Activated CD4-positive, alpha-beta T cell treated with anti-CD3 and anti-CD28 coated beads for 36 hours (primary cell): ENCODE measurements at regions not wholly inside any gene's neighbourhood (a gene's known extent, or its start where the extent isn't known, plus 50 kb on each side); places are given as distances from the start of the nearest gene placed in this dataset.

Experiments used
- ATAC-seq: fragments of 200-7000 bp; cut with Tn5 transposase; one replicate; pipeline ENCODE4 v1.10.0; 2021; ENCODE audit warnings: mild to moderate bottlenecking, moderate library complexity
- CTCF ChIA-PET: fragments of 350-600 bp; sonication (Branson Sonifier 250); formaldehyde crosslinking; loops from one replicate; lab custom pipeline; 2021; ENCODE audit warnings: antibody characterized with exemption; lab: Charles Lee
- POLR2A ChIA-PET: fragments of 350-600 bp; sonication (Branson Sonifier 250); formaldehyde crosslinking; loops from one replicate; lab custom pipeline; 2021; ENCODE audit warnings: antibody characterized with exemption, inconsistent platforms; lab: Charles Lee
- DNase-seq: peaks from one replicate; pipeline ENCODE4 v3.0.0-alpha.2; 2020
- H3K27ac Mint-ChIP-seq: one replicate; pipeline ENCODE4 v1.8.0; 2021; ENCODE audit warnings: mixed read lengths
- H3K27me3 Mint-ChIP-seq: one replicate; pipeline ENCODE4 v1.8.0; 2021; ENCODE audit warnings: mixed read lengths
- H3K36me3 Mint-ChIP-seq: one replicate; pipeline ENCODE4 v1.8.0; 2021; ENCODE audit warnings: low read depth, mixed read lengths
- H3K4me1 Mint-ChIP-seq: one replicate; pipeline ENCODE4 v1.8.0; 2021; ENCODE audit warnings: mixed read lengths
- H3K4me3 Mint-ChIP-seq: one replicate; pipeline ENCODE4 v1.8.0; 2021; ENCODE audit warnings: mild to moderate bottlenecking, moderate library complexity, mixed read lengths
- H3K9me3 Mint-ChIP-seq: one replicate; pipeline ENCODE4 v1.8.0; 2021; ENCODE audit warnings: low read depth, mixed read lengths
- intact Hi-C, 2 experiments: fragments of 100-400 bp; cut with DNase I in 1 of 2; cut with micrococcal nuclease in 1 of 2; formaldehyde crosslinking; loops; one replicate each; pipeline versions ENCODE4 v1.14.2 to v1.15.1; 2022 to 2024; cut with DNase I, micrococcal nuclease

GRCh38 chr2:203585516-203585915 is 50.4 kb upstream of the RAPH1 start:
- ChIA-PET CTCF (interaction anchor here (0.5 to 1.4 kb wide), 2 partner anchors 11 to 83 kb away, joined by 3 read pairs; no protein-coding TSS in a partner anchor), POLR2A (interaction anchor here (1.0 kb wide), 1 partner anchor 121 kb away, joined by 3 read pairs; no protein-coding TSS in a partner anchor)
- no peaks in the 10 kb centered on the region for H3K27me3 Mint-ChIP-seq
- no peak overlapping the region for H3K27ac Mint-ChIP-seq
- no peaks in the 10 kb centered on the region for H3K9me3 Mint-ChIP-seq
- H3K4me1 Mint-ChIP-seq = peaks cover 20% of the 10 kb centered on the region
- H3K36me3 Mint-ChIP-seq = no peaks in the 10 kb centered on the region
- no peak overlapping the region for H3K4me3 Mint-ChIP-seq
- DNase-seq = no peak
- ATAC-seq = no peak
- intact Hi-C loops = no loop called here

- Mint-ChIP-seq H3K4me3 (no peak overlapping the region), H3K27ac (no peak overlapping the region), H3K9me3 (no peaks in the 10 kb centered on the region), H3K4me1 (peaks cover 21% of the 10 kb centered on the region), H3K27me3 (no peaks in the 10 kb centered on the region), H3K36me3 (no peaks in the 10 kb centered on the region)
- POLR2A ChIA-PET = no interaction called here
- no peak for DNase-seq
- peak; percentile 30 for ATAC-seq
- intact Hi-C loops = no loop called here
- CTCF ChIA-PET = interaction anchor here (1.4 kb wide), 1 partner anchor 12 kb away, joined by 3 read pairs; no protein-coding TSS in a partner anchor
Observed at GRCh38 chr2:203586206-203586605, 51.1 kb upstream of the RAPH1 start.

- no peak overlapping the region for H3K4me3 Mint-ChIP-seq
- ChIA-PET POLR2A (no interaction called here), CTCF (no interaction called here)
- no peaks in the 10 kb centered on the region for H3K36me3 Mint-ChIP-seq
- no peak overlapping the region for H3K27ac Mint-ChIP-seq
- H3K4me1 Mint-ChIP-seq = peaks cover 24% of the 10 kb centered on the region
- no peaks in the 10 kb centered on the region for H3K9me3 Mint-ChIP-seq
- no peak for DNase-seq
- no peaks in the 10 kb centered on the region for H3K27me3 Mint-ChIP-seq
- no peak for ATAC-seq
- intact Hi-C loops = no loop called here
Observed at GRCh38 chr2:203586696-203587095, 51.6 kb upstream of the RAPH1 start.

GRCh38 chr2:203590496-203590895 is 55.4 kb upstream of the RAPH1 start:
- H3K27me3 Mint-ChIP-seq = no peaks in the 10 kb centered on the region
- H3K27ac Mint-ChIP-seq = no peak overlapping the region
- ATAC-seq (no peak), DNase-seq (no peak)
- H3K36me3 Mint-ChIP-seq = no peaks in the 10 kb centered on the region
- CTCF ChIA-PET = no interaction called here
- no peak overlapping the region for H3K4me3 Mint-ChIP-seq
- intact Hi-C loops = no loop called here
- H3K9me3 Mint-ChIP-seq = no peaks in the 10 kb centered on the region
- POLR2A ChIA-PET = no interaction called here
- peaks cover 10% of the 10 kb centered on the region for H3K4me1 Mint-ChIP-seq

GRCh38 chr2:203591642-203592041 is 56.5 kb upstream of the RAPH1 start:
- H3K27me3 Mint-ChIP-seq = no peaks in the 10 kb centered on the region
- H3K4me3 Mint-ChIP-seq = no peak overlapping the region
- intact Hi-C loops = no loop called here
- H3K4me1 Mint-ChIP-seq = peaks cover 4% of the 10 kb centered on the region
- H3K36me3 Mint-ChIP-seq = no peaks in the 10 kb centered on the region
- ChIA-PET POLR2A (no interaction called here), CTCF (interaction anchor here (0.7 kb wide), 1 partner anchor 12 kb away, joined by 3 read pairs; no protein-coding TSS in a partner anchor)
- no peak overlapping the region for H3K27ac Mint-ChIP-seq
- DNase-seq = no peak
- ATAC-seq = no peak
- H3K9me3 Mint-ChIP-seq = no peaks in the 10 kb centered on the region

- ChIA-PET POLR2A (no interaction called here), CTCF (no interaction called here)
- intact Hi-C loops = no loop called here
- no peaks in the 10 kb centered on the region for H3K27me3 Mint-ChIP-seq
- H3K27ac Mint-ChIP-seq = no peak overlapping the region
- no peak overlapping the region for H3K4me3 Mint-ChIP-seq
- H3K4me1 Mint-ChIP-seq = peaks cover 4% of the 10 kb centered on the region
- no peaks in the 10 kb centered on the region for H3K9me3 Mint-ChIP-seq
- ATAC-seq (no peak), DNase-seq (no peak)
- H3K36me3 Mint-ChIP-seq = no peaks in the 10 kb centered on the region
Observed at GRCh38 chr2:203592470-203592869, 57.4 kb upstream of the RAPH1 start.

- intact Hi-C loops = no loop called here
- Mint-ChIP-seq H3K9me3 (no peaks in the 10 kb centered on the region), H3K4me1 (peaks cover 19% of the 10 kb centered on the region), H3K27me3 (peaks cover 2% of the 10 kb centered on the region), H3K4me3 (no peak overlapping the region), H3K36me3 (no peaks in the 10 kb centered on the region), H3K27ac (no peak overlapping the region)
- ChIA-PET CTCF (interaction anchor here (1.1 kb wide), 1 partner anchor 220 kb away, joined by 3 read pairs; no protein-coding TSS in a partner anchor), POLR2A (no interaction called here)
- ATAC-seq = no peak
- no peak for DNase-seq
Observed at GRCh38 chr2:203594541-203594940, 59.4 kb upstream of the RAPH1 start.

GRCh38 chr2:203596183-203596582 is 61.1 kb upstream of the RAPH1 start:
- H3K4me3 Mint-ChIP-seq = no peak overlapping the region
- no peaks in the 10 kb centered on the region for H3K9me3 Mint-ChIP-seq
- DNase-seq = no peak
- no peak for ATAC-seq
- H3K4me1 Mint-ChIP-seq = peaks cover 23% of the 10 kb centered on the region
- no peak overlapping the region for H3K27ac Mint-ChIP-seq
- peaks cover 2% of the 10 kb centered on the region for H3K27me3 Mint-ChIP-seq
- H3K36me3 Mint-ChIP-seq = no peaks in the 10 kb centered on the region
- POLR2A ChIA-PET = interaction anchor here (0.8 kb wide), 1 partner anchor 148 kb away, joined by 4 read pairs; no protein-coding TSS in a partner anchor
- intact Hi-C loops = no loop called here
- CTCF ChIA-PET = interaction anchor here (1.3 kb wide), 1 partner anchor 13 kb away, joined by 3 read pairs; no protein-coding TSS in a partner anchor

- ChIA-PET POLR2A (interaction anchor here (0.8 kb wide), 1 partner anchor 20 kb away, joined by 4 read pairs; no protein-coding TSS in a partner anchor), CTCF (interaction anchor here (0.6 to 1.1 kb wide), 3 partner anchors 15 to 20 kb away, joined by 3 read pairs; no protein-coding TSS in a partner anchor)
- Mint-ChIP-seq H3K4me1 (peaks cover 19% of the 10 kb centered on the region), H3K4me3 (no peak overlapping the region), H3K9me3 (no peaks in the 10 kb centered on the region), H3K36me3 (no peaks in the 10 kb centered on the region), H3K27ac (no peak overlapping the region), H3K27me3 (peaks cover 2% of the 10 kb centered on the region)
- intact Hi-C loops = loop anchor here in 1 of 2 experiments (2.0 kb wide), 1 partner anchor 21 kb away; no protein-coding TSS in a partner anchor
- DNase-seq (no peak), ATAC-seq (peak; percentile 74)
Observed at GRCh38 chr2:203599509-203599908, 64.4 kb upstream of the RAPH1 start.

- CTCF ChIA-PET = interaction anchor here (0.7 to 0.8 kb wide), 2 partner anchors 21 to 252 kb away, joined by 3 read pairs; no protein-coding TSS in a partner anchor
- no peaks in the 10 kb centered on the region for H3K36me3 Mint-ChIP-seq
Observed at GRCh38 chr2:203600286-203600685, 65.2 kb upstream of the RAPH1 start.

GRCh38 chr2:203603456-203604389 is 68.6 kb upstream of the RAPH1 start:
- intact Hi-C loops = no loop called here
- H3K27ac Mint-ChIP-seq = no peak overlapping the region
- H3K4me3 Mint-ChIP-seq = no peak overlapping the region
- ATAC-seq = no peak
- H3K4me1 Mint-ChIP-seq = peaks cover 12% of the 10 kb centered on the region
- H3K27me3 Mint-ChIP-seq = no peaks in the 10 kb centered on the region
- no peaks in the 10 kb centered on the region for H3K36me3 Mint-ChIP-seq
- CTCF ChIA-PET = interaction anchor here (0.6 to 0.7 kb wide), 2 partner anchors 11 to 1655 kb away, joined by 3 read pairs; no protein-coding TSS in a partner anchor
- POLR2A ChIA-PET = no interaction called here
- no peaks in the 10 kb centered on the region for H3K9me3 Mint-ChIP-seq
- DNase-seq = no peak

More at GRCh38 chr2:203600286-203600685, 65.2 kb upstream of the RAPH1 start:
- Mint-ChIP-seq H3K27ac (no peak overlapping the region), H3K4me1 (peaks cover 19% of the 10 kb centered on the region), H3K27me3 (peaks cover 2% of the 10 kb centered on the region), H3K4me3 (no peak overlapping the region), H3K9me3 (no peaks in the 10 kb centered on the region)
- ATAC-seq (no peak), DNase-seq (no peak)
- intact Hi-C loops = no loop called here
- POLR2A ChIA-PET = no interaction called here
